ENCODE measurements at regions not wholly inside any gene's neighbourhood (a gene's known extent, or its start where the extent isn't known, plus 50 kb on each side); places are given as distances from the start of the nearest gene placed in this dataset.

- TF ChIP-seq TAF1 (IDR thresholded peaks at IDR 0.05; ENCODE audit: low read depth, low read length) (no peak), POLR2A (IDR thresholded peaks at IDR 0.05; ENCODE audit: low read depth, low read length) (no peak)
Observed at GRCh38 chr9:117887941-117888340, 183.7 kb downstream of the TLR4 start.

Data from GM12891 (cell line).